Neural progenitor cell (in vitro differentiated cells): ENCODE measurements at regions not wholly inside any gene's neighbourhood (a gene's known extent, or its start where the extent isn't known, plus 50 kb on each side); places are given as distances from the start of the nearest gene placed in this dataset.

Source experiments
- CTCF ChIP-seq: fragments of 200-600 bp; sonication (generic); IDR thresholded peaks from 2 replicates; pipeline ENCODE4 v1.5.1; 2017; ENCODE audit warnings: antibody characterized with exemption, mild to moderate bottlenecking
- EZH2 ChIP-seq: fragments of 200-600 bp; sonication (generic); IDR thresholded peaks from 2 replicates; pipeline ENCODE4 v1.6.1; 2017; ENCODE audit warnings: antibody characterized with exemption, mild to moderate bottlenecking, moderate library complexity
- EZH2phosphoT487 ChIP-seq: fragments of 200-600 bp; sonication (generic); IDR thresholded peaks from 2 replicates; pipeline ENCODE4 v1.6.1; 2017; ENCODE audit warnings: antibody characterized with exemption

- TF ChIP-seq EZH2 (no peak), CTCF (no peak), EZH2phosphoT487 (no peak)
Observed at GRCh38 chr1:30816211-30817076, 58.9 kb upstream of the LAPTM5 start.
